ENCODE measurements at regions not wholly inside any gene's neighbourhood (a gene's known extent, or its start where the extent isn't known, plus 50 kb on each side); places are given as distances from the start of the nearest gene placed in this dataset.
"Not testable (repeated sequence)": the region's sequence is repeated elsewhere in the genome, so short reads cannot be mapped to it uniquely, and the experiment has no call there.

DNA sequence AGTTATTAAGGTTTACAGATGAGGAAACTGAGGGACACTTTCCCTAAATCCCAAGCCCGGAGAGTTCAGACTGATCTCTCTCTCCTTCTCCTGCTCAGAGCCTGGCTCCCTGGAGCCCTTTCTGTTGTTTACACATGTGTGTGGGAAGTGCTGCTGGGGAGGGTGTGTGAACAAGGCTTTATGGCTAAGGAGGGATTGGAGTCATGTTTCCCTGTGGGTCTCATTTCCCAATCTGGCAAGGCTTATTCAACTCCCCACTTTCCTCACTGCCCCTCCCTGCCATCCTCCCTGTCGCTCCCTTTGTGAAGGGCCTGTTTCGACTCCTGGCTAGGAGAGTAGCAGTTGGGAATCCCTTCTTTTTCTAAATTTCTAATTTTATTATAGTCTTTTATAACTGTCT lies 57.3 kb upstream of the PAX8 start:
- H3K27me3 ChIP-seq, H3K4me1 ChIP-seq, H3K9me3 ChIP-seq, H3K4me3 ChIP-seq, H3K36me3 ChIP-seq: not testable (repeated sequence)
- WGBS, 2 donors: 27 to 37% methylated on average over 3 of the region's 3 CpGs
- DNase-seq (ENCODE audit: low spot score in 2 of 2): peak in 1 of 2 donors; percentile 37
- TF ChIP-seq EP300 (IDR thresholded peaks at IDR 0.05): peak in 1 of 2 donors; percentile 50
- H3K27ac ChIP-seq: peak overlapping the region in 1 of 4 donors; percentile 50

DNA sequence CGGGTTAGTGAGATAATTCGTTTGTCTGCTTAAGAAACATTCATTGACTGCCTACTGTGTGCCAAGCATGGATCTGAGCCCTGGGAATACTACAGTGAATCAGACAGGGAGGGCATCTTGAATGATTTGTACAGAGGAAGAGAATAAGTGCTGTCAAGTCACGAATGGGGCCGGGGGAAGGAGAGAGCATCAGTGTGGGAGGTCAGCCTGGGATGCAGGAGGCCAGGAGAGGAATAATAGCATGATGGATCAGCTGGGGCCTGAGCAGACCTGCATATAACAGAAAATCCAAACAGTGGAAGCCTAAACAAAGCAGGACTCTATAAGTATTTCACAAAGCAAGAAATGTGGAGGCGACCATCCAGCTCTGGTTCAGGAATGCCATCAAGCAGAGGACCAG lies 55.4 kb upstream of the PAX8 start:
- Histone ChIP-seq H3K4me3 (no peak overlapping the region), H3K36me3 (no peaks in the 10 kb centered on the region), H3K4me1 (no peaks in the 10 kb centered on the region), H3K27me3 (no peaks in the 10 kb centered on the region), H3K27ac (no peak overlapping the region), H3K9me3 (no peaks in the 10 kb centered on the region)
- WGBS, 2 donors: 50 to 58% methylated on average over 5 of the region's 5 CpGs
- no peak for DNase-seq (ENCODE audit: low spot score in 2 of 2)
- TF ChIP-seq EP300 (IDR thresholded peaks at IDR 0.05): no peak
- TF ChIP-seq, protein P1, sequence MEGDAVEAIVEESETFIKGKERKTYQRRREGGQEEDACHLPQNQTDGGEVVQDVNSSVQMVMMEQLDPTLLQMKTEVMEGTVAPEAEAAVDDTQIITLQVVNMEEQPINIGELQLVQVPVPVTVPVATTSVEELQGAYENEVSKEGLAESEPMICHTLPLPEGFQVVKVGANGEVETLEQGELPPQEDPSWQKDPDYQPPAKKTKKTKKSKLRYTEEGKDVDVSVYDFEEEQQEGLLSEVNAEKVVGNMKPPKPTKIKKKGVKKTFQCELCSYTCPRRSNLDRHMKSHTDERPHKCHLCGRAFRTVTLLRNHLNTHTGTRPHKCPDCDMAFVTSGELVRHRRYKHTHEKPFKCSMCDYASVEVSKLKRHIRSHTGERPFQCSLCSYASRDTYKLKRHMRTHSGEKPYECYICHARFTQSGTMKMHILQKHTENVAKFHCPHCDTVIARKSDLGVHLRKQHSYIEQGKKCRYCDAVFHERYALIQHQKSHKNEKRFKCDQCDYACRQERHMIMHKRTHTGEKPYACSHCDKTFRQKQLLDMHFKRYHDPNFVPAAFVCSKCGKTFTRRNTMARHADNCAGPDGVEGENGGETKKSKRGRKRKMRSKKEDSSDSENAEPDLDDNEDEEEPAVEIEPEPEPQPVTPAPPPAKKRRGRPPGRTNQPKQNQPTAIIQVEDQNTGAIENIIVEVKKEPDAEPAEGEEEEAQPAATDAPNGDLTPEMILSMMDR (IDR thresholded peaks at IDR 0.05): no peak
- TF ChIP-seq POLR2A (IDR thresholded peaks at IDR 0.05): no peak

DNA sequence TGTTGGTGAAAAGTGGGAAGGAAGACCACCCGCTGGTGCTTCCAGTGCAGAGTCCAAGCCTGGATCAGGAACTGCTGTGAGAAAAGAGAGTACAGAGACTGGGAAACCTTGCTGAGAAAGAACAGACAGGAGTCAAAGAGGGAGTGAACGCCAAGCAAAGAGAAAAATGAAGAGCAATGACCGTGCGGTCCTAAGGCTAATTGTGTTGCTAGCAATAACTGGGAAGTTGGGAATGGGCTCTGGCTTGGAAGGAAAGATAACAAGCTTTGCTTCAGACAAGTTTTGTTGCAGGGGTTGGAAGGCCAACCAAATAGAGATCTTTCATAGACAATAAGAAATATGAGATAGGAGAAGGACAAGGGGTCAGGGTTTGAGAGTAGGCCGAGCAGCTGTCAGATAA lies 55.0 kb upstream of the PAX8 start:
- H3K36me3 ChIP-seq; H3K27ac ChIP-seq; H3K27me3 ChIP-seq; DNase-seq (ENCODE audit: low spot score in 2 of 2); H3K9me3 ChIP-seq; H3K4me1 ChIP-seq; H3K4me3 ChIP-seq: not testable (repeated sequence)
- WGBS, 2 donors: 67 to 70% methylated on average over 5 of the region's 5 CpGs

DNA sequence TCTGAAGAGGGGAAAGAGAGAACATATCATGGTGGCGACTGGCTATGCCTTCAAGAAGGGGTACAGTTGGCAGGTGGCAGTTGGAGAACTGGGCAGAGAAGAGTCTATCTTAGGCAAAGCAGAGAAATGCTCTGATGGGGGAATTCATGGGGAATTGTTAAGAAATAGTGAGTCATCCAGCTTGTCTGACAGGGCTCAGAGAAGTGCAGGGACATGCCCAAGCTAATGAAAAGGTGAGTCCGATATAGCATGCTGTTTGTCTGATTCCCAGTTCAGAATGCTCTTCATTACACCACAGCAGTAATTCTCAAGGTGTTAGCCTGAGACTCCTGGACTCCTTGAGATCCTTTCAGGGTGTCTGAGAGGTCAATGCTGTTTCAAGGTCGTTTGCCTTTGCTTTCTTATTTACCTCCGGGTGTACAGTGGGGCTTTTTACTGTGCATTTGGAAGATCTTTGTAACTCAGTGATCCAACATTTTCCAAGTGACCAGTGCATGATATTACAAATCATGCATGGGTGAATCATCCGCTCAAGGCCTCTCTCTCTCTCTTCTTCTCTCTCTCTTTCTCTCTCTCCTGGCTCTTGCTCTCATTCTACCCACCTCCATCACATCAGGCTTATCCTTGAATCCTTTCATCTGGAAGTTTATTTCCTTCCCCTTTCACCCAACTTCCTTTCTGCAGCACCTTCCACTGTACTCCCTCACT lies 51.5 kb upstream of the PAX8 start:
- not testable (repeated sequence) for H3K27ac ChIP-seq; H3K36me3 ChIP-seq; H3K9me3 ChIP-seq; DNase-seq (ENCODE audit: low spot score in 2 of 2); H3K4me3 ChIP-seq; H3K4me1 ChIP-seq; H3K27me3 ChIP-seq
- 79 to 81% methylated on average over 5 of the region's 5 CpGs for WGBS, 2 donors

DNA sequence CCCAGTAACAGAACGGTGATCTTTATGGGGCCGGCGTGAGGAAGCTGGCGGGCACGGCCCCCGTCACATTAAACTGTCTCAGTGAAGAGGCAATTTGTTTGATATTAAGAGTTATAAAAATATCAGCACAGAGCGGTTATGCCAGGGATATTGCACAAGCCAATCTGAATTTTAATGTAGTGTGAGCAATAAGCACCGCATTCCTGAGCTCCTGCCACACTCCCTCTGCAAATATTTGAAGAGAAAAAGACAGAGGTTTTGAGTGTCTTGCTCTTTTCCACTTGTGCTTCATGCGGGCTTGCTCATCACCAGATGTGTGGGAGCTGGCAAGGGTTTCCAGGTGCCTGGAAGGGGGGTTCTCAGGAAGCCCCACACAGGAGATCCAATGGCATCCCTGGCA lies 50.3 kb upstream of the PAX8 start:
- H3K27ac ChIP-seq, H3K27me3 ChIP-seq, H3K36me3 ChIP-seq, H3K9me3 ChIP-seq, H3K4me3 ChIP-seq: not testable (repeated sequence)
- peak in 1 of 2 donors; percentile 18 for DNase-seq (ENCODE audit: low spot score in 2 of 2)
- peaks cover 0 to 11% (median 3%) of the 10 kb centered on the region in 4 donors for H3K4me1 ChIP-seq
- 64 to 67% methylated on average over 9 of the region's 9 CpGs for WGBS, 2 donors

DNA sequence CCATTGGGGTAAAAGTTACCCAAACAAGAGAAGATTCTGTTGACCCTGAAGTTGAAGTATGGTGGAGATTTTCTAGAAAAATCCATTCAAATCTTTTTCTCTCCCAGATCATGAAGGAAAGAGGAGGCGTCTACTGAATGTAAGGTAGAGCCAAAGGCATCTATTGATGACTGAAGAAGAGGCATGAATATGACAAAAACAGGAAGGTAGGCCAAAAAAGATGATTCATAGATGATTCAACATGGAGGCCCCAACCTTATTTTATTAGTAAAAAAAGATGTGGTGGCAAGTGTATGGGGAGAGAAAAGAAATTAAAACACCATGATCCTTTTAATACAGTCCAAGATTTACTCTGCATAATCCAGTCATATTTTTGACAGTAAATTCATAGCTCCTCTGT lies 49.9 kb upstream of the PAX8 start:
- H3K27ac ChIP-seq; DNase-seq (ENCODE audit: low spot score in 2 of 2); H3K4me3 ChIP-seq; H3K27me3 ChIP-seq; H3K9me3 ChIP-seq; H3K36me3 ChIP-seq: not testable (repeated sequence)
- WGBS, 2 donors: 87 to 90% methylated on average over 1 of the region's 1 CpG
- H3K4me1 ChIP-seq: peaks cover 0 to 11% (median 3%) of the 10 kb centered on the region in 4 donors

All from tibial nerve (tissue), 4 donors.